DOHH2 (cell line): ENCODE measurements at regions not wholly inside any gene's neighbourhood (a gene's known extent, or its start where the extent isn't known, plus 50 kb on each side); places are given as distances from the start of the nearest gene placed in this dataset.

Source experiments
- H3F3A ChIP-seq: fragments of 200-600 bp; sonication (generic), shearing (Covaris generic); 2 replicates; pipeline ENCODE4 v1.6.0; 2016; ENCODE audit warnings: antibody characterized with exemption, mild to moderate bottlenecking; ENCODE audit not compliant: control insufficient read depth, insufficient read depth
- H3K27ac ChIP-seq: fragments of 200-600 bp; sonication (generic); 2 replicates; pipeline ENCODE4 v1.5.1; 2014; ENCODE audit warnings: low read depth, mild to moderate bottlenecking, low read length, moderate library complexity
- H3K27me3 ChIP-seq: fragments of 200-600 bp; sonication (generic); 2 replicates; pipeline ENCODE4 v1.6.1; 2014; ENCODE audit warnings: mild to moderate bottlenecking, low read length, mixed read lengths; ENCODE audit not compliant: control insufficient read depth
- H3K36me3 ChIP-seq: fragments of 200-600 bp; sonication (generic); 2 replicates; pipeline ENCODE4 v1.6.1; 2014; ENCODE audit warnings: mild to moderate bottlenecking, low read length, moderate library complexity, mixed read lengths; ENCODE audit not compliant: control insufficient read depth
- H3K4me1 ChIP-seq: fragments of 200-600 bp; sonication (generic); 2 replicates; pipeline ENCODE4 v1.6.1; 2014; ENCODE audit warnings: mild to moderate bottlenecking, low read length, mixed read lengths; ENCODE audit not compliant: control insufficient read depth
- H3K4me2 ChIP-seq: fragments of 200-600 bp; sonication (generic); 2 replicates; pipeline ENCODE4 v1.6.0; 2014; ENCODE audit warnings: mild to moderate bottlenecking, low read length, moderate library complexity
- H3K4me3 ChIP-seq: fragments of 200-600 bp; sonication (generic); 2 replicates; pipeline ENCODE4 v1.5.1; 2014; ENCODE audit warnings: mild to moderate bottlenecking, low read length, mixed read lengths
- H3K79me2 ChIP-seq: fragments of 200-600 bp; sonication (generic); 2 replicates; pipeline ENCODE4 v1.6.1; 2014; ENCODE audit warnings: mild to moderate bottlenecking, low read length, mixed read lengths; ENCODE audit not compliant: control insufficient read depth
- H3K9me2 ChIP-seq: fragments of 200-600 bp; sonication (generic); replicated peaks from 2 replicates; pipeline ENCODE4 v1.6.1; 2014; ENCODE audit warnings: mild to moderate bottlenecking, low read length, mixed read lengths; ENCODE audit not compliant: control insufficient read depth
- H3K9me3 ChIP-seq: fragments of 200-600 bp; sonication (generic); 2 replicates; pipeline ENCODE4 v1.6.1; 2014; ENCODE audit warnings: antibody characterized with exemption, low read length, mixed read lengths; ENCODE audit not compliant: control insufficient read depth, insufficient read depth
- H4K20me1 ChIP-seq: fragments of 200-600 bp; sonication (generic); 2 replicates; pipeline ENCODE4 v1.6.0; 2014; ENCODE audit warnings: low read depth, mild to moderate bottlenecking, antibody characterized with exemption, low read length, moderate library complexity; ENCODE audit not compliant: control insufficient read depth, insufficient read depth
- EZH2phosphoT487 ChIP-seq: fragments of 200-600 bp; sonication (generic); IDR thresholded peaks from 2 replicates; pipeline ENCODE4 v1.6.1; 2017; ENCODE audit warnings: borderline replicate concordance, mild to moderate bottlenecking, antibody characterized with exemption, low read length, moderate library complexity, mixed read lengths
- TF ChIP-seq, protein P1 (sequence below): fragments of 200-600 bp; sonication (generic); IDR thresholded peaks from one replicate; pipeline ENCODE4 v1.5.1; 2014; ENCODE audit warnings: antibody characterized with exemption, mild to moderate bottlenecking, low read depth, low read length; ENCODE audit not compliant: poor library complexity, severe bottlenecking

DNA sequence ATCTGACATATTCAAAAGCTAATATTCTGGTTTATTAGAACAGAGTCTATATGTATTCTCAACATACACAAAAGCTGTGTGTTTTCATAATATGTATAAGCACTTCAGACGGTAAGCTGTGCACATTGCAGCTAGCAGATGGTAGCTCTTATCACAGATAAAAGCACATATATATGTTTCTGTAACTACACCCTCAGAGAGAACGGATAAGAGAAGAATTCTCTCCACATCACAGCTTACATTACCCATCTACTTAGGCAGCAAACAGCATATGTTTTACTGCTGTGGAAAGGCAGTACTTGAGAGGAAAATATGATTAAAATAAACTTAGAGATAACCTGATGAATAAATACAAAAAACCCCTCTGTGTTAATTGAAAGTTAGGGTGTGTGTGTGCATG lies 450.9 kb upstream of the ZNF608 start:
- Histone ChIP-seq H3K79me2 (no peaks in the 10 kb centered on the region), H3K9me3 (no peaks in the 10 kb centered on the region), H3K36me3 (no peaks in the 10 kb centered on the region), H3K9me2 (no peaks in the 10 kb centered on the region), H3K4me1 (peaks cover 18% of the 10 kb centered on the region), H3K4me2 (no peak overlapping the region), H3K27ac (no peak overlapping the region), H3K4me3 (no peak overlapping the region), H4K20me1 (no peaks in the 10 kb centered on the region), H3F3A (no peaks in the 10 kb centered on the region), H3K27me3 (no peaks in the 10 kb centered on the region)
- TF ChIP-seq, protein P1, sequence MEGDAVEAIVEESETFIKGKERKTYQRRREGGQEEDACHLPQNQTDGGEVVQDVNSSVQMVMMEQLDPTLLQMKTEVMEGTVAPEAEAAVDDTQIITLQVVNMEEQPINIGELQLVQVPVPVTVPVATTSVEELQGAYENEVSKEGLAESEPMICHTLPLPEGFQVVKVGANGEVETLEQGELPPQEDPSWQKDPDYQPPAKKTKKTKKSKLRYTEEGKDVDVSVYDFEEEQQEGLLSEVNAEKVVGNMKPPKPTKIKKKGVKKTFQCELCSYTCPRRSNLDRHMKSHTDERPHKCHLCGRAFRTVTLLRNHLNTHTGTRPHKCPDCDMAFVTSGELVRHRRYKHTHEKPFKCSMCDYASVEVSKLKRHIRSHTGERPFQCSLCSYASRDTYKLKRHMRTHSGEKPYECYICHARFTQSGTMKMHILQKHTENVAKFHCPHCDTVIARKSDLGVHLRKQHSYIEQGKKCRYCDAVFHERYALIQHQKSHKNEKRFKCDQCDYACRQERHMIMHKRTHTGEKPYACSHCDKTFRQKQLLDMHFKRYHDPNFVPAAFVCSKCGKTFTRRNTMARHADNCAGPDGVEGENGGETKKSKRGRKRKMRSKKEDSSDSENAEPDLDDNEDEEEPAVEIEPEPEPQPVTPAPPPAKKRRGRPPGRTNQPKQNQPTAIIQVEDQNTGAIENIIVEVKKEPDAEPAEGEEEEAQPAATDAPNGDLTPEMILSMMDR, result no peak
- TF ChIP-seq EZH2phosphoT487, result no peak

GRCh38 chr5:125198270-125198974 lies 452.0 kb upstream of the ZNF608 start:
- Histone ChIP-seq H3K4me2 (peak overlapping the region; percentile 53), H3K27me3 (no peaks in the 10 kb centered on the region), H3K79me2 (no peaks in the 10 kb centered on the region), H3F3A (no peaks in the 10 kb centered on the region), H3K4me1 (peaks cover 17% of the 10 kb centered on the region), H3K4me3 (peak overlapping the region; percentile 23; the same call in 1 of the 2 replicates), H3K36me3 (no peaks in the 10 kb centered on the region), H3K9me2 (no peaks in the 10 kb centered on the region), H3K27ac (no peak overlapping the region), H3K9me3 (no peaks in the 10 kb centered on the region), H4K20me1 (no peaks in the 10 kb centered on the region)
- no peak for TF ChIP-seq EZH2phosphoT487
- TF ChIP-seq, protein P1, result no peak

DNA sequence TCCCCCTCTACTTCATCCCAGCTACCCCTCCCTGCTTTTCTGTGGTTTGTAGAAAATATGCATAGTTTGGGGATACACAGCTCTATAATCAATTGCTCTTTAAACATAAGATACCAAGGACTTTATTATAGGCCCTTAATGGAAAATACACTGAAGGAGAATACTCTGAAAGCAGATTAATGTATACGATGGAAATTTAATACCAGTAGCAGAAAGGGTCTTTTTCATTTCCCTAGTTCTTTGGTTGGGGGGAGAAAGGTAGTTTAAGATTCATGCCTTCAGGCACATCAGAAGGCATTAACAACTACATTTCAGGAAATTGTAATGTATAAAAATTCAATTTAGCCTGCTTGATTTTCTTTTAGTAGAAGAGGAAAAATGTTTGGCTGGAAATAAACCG lies 452.9 kb upstream of the ZNF608 start:
- TF ChIP-seq, protein P1, result no peak
- no peak for TF ChIP-seq EZH2phosphoT487
- Histone ChIP-seq H3K9me2 (no peaks in the 10 kb centered on the region), H3K27me3 (no peaks in the 10 kb centered on the region), H3F3A (no peaks in the 10 kb centered on the region), H3K9me3 (no peaks in the 10 kb centered on the region), H3K4me1 (peaks cover 17% of the 10 kb centered on the region), H3K27ac (no peak overlapping the region), H3K79me2 (no peaks in the 10 kb centered on the region), H3K36me3 (no peaks in the 10 kb centered on the region), H4K20me1 (no peaks in the 10 kb centered on the region), H3K4me3 (no peak overlapping the region), H3K4me2 (no peak overlapping the region)
